ENCODE measurements at regions not wholly inside any gene's neighbourhood (a gene's known extent, or its start where the extent isn't known, plus 50 kb on each side); places are given as distances from the start of the nearest gene placed in this dataset.

GRCh38 chr11:15333407-15333806, 218.7 kb downstream of the INSC start:
- TF ChIP-seq, protein P1, sequence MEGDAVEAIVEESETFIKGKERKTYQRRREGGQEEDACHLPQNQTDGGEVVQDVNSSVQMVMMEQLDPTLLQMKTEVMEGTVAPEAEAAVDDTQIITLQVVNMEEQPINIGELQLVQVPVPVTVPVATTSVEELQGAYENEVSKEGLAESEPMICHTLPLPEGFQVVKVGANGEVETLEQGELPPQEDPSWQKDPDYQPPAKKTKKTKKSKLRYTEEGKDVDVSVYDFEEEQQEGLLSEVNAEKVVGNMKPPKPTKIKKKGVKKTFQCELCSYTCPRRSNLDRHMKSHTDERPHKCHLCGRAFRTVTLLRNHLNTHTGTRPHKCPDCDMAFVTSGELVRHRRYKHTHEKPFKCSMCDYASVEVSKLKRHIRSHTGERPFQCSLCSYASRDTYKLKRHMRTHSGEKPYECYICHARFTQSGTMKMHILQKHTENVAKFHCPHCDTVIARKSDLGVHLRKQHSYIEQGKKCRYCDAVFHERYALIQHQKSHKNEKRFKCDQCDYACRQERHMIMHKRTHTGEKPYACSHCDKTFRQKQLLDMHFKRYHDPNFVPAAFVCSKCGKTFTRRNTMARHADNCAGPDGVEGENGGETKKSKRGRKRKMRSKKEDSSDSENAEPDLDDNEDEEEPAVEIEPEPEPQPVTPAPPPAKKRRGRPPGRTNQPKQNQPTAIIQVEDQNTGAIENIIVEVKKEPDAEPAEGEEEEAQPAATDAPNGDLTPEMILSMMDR (conservative IDR thresholded peaks at IDR 0.05), result no peak
- TF ChIP-seq ZFX (IDR thresholded peaks at IDR 0.05), result no peak
- H3K27ac ChIP-seq, result no peak overlapping the region

- H3K27ac ChIP-seq, result no peak overlapping the region
- TF ChIP-seq ZFX (IDR thresholded peaks at IDR 0.05), result no peak
- TF ChIP-seq, protein P1 (conservative IDR thresholded peaks at IDR 0.05), result no peak
Observed at GRCh38 chr11:15334766-15335165, 220.0 kb downstream of the INSC start.

DNA sequence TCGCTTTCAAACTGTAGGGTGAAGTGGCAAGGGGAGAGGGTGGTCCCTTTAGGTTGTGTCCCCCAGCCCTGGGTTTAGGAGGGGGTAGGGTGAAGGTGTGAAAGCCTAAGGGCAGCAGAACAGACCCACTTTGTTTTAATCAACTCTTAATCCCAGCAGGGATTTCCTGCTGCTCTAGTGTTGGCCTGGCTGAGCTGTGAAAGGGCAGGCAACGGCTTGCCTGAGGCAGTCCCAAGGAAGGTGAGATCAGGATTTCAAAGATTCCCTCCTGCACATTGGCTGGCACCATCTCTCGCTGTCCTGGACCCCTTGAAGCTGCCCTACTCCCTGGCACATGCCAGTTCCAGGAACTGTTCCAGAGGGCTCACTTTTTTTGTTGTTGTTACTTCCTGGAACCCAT, 221.3 kb downstream of the INSC start:
- H3K27ac ChIP-seq, result no peak overlapping the region
- TF ChIP-seq ZFX (IDR thresholded peaks at IDR 0.05), result no peak
- TF ChIP-seq, protein P1 (conservative IDR thresholded peaks at IDR 0.05), result no peak

DNA sequence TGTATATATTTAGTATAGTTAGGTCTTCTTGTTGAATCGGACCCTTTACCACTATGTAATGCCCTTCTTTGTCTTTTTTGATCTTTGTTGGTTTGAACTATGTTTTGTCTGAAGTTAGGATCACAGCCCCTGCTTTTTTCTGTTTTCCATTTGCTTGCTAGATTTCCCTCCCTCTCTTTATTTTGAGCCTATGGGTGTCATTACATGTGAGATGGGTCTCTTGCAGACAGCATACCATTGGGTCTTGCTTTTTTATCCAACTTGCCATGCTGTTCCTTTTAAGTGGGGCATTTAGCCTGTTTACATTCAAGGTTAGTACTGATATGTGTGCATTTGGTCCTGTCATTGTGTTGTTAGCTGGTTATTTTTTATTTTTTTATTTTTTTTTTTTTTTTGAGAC, 224.6 kb downstream of the INSC start:
- TF ChIP-seq, protein P1 (conservative IDR thresholded peaks at IDR 0.05), result no peak
- TF ChIP-seq ZFX (IDR thresholded peaks at IDR 0.05), result no peak
- no peak overlapping the region for H3K27ac ChIP-seq

GRCh38 chr11:15341587-15341986, 226.9 kb downstream of the INSC start:
- H3K27ac ChIP-seq, result no peak overlapping the region
- TF ChIP-seq, protein P1 (conservative IDR thresholded peaks at IDR 0.05), result no peak
- TF ChIP-seq ZFX (IDR thresholded peaks at IDR 0.05), result no peak

GRCh38 chr11:15342163-15342562, 227.4 kb downstream of the INSC start:
- peak overlapping the region; percentile 29; the same call in 1 of the 2 replicates for H3K27ac ChIP-seq
- TF ChIP-seq, protein P1 (conservative IDR thresholded peaks at IDR 0.05), result no peak

DNA sequence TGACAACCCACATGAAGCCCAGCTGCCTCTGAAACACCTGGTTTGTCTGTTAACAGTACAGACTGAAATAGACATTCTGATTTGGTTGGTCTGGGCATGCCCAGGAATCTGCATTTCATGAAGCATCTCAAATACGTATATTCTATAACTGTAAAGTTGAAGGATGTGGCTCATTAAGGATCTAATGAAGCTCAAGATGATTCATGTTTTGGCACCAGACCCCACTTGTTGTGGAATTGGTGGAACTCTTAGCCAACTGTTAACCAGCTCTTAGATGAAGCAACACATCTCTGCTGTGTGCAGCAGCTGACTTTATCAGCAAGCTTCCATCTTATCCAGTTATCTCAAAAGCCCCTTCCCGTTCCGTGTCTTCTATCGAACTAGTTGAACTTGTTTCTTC, 232.2 kb downstream of the INSC start:
- no peak for TF ChIP-seq ZFX (IDR thresholded peaks at IDR 0.05)
- TF ChIP-seq, protein P1 (conservative IDR thresholded peaks at IDR 0.05), result no peak
- H3K27ac ChIP-seq, result no peak overlapping the region
